Fibroblast of lung (primary cell): ENCODE measurements at regions not wholly inside any gene's neighbourhood (a gene's known extent, or its start where the extent isn't known, plus 50 kb on each side); places are given as distances from the start of the nearest gene placed in this dataset.

Experiments used
- EZH2 ChIP-seq: IDR thresholded peaks from 2 replicates; pipeline ENCODE4 v1.5.1; 2012; ENCODE audit warnings: low read length, control low read depth, mild to moderate bottlenecking; ENCODE audit errors: missing control alignments
- TF ChIP-seq, protein P1 (sequence below), 2 donors: IDR thresholded peaks in 1 of 2; conservative IDR thresholded peaks in 1 of 2; 1 replicate in 1 of 2; 2 replicates in 1 of 2; pipeline ENCODE4 v1.5.1; 2011 to 2012; ENCODE audit warnings: low read length in 2 of 2, control low read depth in 1 of 2, inconsistent platforms in 1 of 2, low read depth in 1 of 2, mild to moderate bottlenecking in 1 of 2

DNA sequence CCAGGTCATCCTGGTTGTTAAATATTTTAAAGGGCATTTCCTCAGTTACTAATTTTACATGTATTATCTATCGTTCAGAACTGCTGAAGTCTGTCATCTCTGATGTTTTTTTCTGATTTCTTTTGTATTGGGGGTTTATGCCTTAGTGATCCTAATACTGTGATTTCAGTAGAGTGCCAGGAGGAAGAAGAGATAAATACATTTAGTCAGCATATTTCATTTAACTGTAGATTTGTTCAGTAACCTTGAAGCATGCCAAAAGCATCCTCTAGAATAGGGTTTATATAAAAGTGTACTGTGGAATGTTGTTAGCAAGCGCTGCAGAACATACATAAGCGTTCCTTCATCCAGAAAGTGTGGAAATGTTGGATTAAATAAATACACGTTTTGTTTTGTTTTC is 342.3 kb upstream of the DPPA4 start:
- TF ChIP-seq, protein P1, sequence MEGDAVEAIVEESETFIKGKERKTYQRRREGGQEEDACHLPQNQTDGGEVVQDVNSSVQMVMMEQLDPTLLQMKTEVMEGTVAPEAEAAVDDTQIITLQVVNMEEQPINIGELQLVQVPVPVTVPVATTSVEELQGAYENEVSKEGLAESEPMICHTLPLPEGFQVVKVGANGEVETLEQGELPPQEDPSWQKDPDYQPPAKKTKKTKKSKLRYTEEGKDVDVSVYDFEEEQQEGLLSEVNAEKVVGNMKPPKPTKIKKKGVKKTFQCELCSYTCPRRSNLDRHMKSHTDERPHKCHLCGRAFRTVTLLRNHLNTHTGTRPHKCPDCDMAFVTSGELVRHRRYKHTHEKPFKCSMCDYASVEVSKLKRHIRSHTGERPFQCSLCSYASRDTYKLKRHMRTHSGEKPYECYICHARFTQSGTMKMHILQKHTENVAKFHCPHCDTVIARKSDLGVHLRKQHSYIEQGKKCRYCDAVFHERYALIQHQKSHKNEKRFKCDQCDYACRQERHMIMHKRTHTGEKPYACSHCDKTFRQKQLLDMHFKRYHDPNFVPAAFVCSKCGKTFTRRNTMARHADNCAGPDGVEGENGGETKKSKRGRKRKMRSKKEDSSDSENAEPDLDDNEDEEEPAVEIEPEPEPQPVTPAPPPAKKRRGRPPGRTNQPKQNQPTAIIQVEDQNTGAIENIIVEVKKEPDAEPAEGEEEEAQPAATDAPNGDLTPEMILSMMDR (conservative IDR thresholded peaks at IDR 0.05 in 1 of 2, IDR thresholded peaks at IDR 0.05 in 1 of 2; ENCODE audit: low read depth in 1 of 2, low read length in 2 of 2), result no peak
- TF ChIP-seq EZH2, result no peak
